Gastroesophageal sphincter (tissue), 3 donors: ENCODE measurements at regions not wholly inside any gene's neighbourhood (a gene's known extent, or its start where the extent isn't known, plus 50 kb on each side); places are given as distances from the start of the nearest gene placed in this dataset.

Experiments
- POLR2A ChIP-seq, 2 donors: fragments of 450-650 bp; IDR thresholded peaks; one replicate each; pipeline ENCODE4 v1.6.1; 2017; ENCODE audit warnings: antibody characterized with exemption in 2 of 2, mild to moderate bottlenecking in 2 of 2, moderate library complexity in 1 of 2
- TF ChIP-seq, protein P1 (sequence below), 4 experiments: fragments of 200-600 bp in 2 of 4; fragments of 450-650 bp in 2 of 4; sonication (generic) in 1 of 4; IDR thresholded peaks; one replicate each; pipeline ENCODE4 v1.5.1; 2017 to 2019; ENCODE audit warnings: antibody characterized with exemption in 4 of 4, mild to moderate bottlenecking in 2 of 4, moderate library complexity in 2 of 4

DNA sequence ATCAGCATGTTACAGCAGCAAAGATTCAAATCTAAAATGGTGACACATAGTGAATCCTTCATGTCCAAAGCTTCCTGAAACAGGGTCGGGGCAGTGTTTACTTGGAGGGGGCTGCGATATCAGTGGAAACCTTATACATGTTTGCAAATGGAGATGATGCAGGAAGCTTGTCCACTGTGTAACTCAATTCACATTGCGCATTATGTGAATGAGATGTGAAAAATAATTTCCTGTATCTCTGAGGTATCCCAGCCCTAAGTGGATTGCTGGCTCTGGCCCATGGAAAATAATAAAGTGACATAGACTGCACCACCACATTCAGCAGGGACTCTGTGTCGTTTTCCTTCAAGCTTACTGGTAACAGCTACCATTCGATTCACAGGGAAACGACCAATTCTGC lies 505.5 kb downstream of the GALR1 start:
- TF ChIP-seq, protein P1, sequence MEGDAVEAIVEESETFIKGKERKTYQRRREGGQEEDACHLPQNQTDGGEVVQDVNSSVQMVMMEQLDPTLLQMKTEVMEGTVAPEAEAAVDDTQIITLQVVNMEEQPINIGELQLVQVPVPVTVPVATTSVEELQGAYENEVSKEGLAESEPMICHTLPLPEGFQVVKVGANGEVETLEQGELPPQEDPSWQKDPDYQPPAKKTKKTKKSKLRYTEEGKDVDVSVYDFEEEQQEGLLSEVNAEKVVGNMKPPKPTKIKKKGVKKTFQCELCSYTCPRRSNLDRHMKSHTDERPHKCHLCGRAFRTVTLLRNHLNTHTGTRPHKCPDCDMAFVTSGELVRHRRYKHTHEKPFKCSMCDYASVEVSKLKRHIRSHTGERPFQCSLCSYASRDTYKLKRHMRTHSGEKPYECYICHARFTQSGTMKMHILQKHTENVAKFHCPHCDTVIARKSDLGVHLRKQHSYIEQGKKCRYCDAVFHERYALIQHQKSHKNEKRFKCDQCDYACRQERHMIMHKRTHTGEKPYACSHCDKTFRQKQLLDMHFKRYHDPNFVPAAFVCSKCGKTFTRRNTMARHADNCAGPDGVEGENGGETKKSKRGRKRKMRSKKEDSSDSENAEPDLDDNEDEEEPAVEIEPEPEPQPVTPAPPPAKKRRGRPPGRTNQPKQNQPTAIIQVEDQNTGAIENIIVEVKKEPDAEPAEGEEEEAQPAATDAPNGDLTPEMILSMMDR (IDR thresholded peaks at IDR 0.05), result no peak
- no peak for TF ChIP-seq POLR2A (IDR thresholded peaks at IDR 0.05)
